ENCODE measurements at regions not wholly inside any gene's neighbourhood (a gene's known extent, or its start where the extent isn't known, plus 50 kb on each side); places are given as distances from the start of the nearest gene placed in this dataset.

DNA sequence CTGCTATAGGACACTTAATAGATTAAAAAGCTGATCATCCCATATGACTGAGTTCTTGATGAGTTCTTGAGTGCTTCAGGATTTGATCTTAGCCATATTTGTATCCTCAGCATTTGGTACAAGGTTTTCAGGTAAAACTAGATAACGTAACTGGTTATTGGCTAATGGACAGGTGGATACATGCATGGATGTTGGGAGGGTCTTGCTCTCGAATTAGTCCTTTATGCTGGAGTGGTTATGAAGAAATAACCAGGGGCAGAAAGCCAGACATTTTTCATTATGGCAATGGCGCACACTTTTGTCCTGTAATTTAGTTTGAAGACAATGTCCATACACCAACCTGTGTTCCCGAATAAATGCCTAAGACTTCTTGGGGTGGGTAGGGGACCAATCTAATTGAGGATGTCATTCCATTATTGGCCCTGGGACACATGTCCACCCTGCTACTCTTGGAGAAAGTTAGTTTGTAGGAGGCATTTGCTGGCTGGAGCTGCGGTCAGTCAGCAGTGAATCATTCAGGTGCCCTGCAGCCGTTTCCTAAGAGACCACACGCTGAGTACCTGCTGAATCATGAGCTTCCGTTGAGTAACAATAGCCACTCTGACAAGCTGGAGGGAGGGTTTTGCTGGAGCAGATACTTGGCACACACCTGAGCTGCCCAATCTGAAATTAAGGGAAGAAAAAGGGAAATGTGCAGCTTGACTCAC is 194.4 kb downstream of the FOXA2 start:
- H3K4me3 ChIP-seq (ENCODE audit: control insufficient read depth, low read depth, low read length) = no peak overlapping the region
- no peak for DNase-seq (ENCODE audit: low read depth)
- TF ChIP-seq, protein P1, sequence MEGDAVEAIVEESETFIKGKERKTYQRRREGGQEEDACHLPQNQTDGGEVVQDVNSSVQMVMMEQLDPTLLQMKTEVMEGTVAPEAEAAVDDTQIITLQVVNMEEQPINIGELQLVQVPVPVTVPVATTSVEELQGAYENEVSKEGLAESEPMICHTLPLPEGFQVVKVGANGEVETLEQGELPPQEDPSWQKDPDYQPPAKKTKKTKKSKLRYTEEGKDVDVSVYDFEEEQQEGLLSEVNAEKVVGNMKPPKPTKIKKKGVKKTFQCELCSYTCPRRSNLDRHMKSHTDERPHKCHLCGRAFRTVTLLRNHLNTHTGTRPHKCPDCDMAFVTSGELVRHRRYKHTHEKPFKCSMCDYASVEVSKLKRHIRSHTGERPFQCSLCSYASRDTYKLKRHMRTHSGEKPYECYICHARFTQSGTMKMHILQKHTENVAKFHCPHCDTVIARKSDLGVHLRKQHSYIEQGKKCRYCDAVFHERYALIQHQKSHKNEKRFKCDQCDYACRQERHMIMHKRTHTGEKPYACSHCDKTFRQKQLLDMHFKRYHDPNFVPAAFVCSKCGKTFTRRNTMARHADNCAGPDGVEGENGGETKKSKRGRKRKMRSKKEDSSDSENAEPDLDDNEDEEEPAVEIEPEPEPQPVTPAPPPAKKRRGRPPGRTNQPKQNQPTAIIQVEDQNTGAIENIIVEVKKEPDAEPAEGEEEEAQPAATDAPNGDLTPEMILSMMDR (IDR thresholded peaks at IDR 0.05; ENCODE audit: control insufficient read depth, insufficient read depth, low read depth, low read length, missing control alignments) = no peak

DNA sequence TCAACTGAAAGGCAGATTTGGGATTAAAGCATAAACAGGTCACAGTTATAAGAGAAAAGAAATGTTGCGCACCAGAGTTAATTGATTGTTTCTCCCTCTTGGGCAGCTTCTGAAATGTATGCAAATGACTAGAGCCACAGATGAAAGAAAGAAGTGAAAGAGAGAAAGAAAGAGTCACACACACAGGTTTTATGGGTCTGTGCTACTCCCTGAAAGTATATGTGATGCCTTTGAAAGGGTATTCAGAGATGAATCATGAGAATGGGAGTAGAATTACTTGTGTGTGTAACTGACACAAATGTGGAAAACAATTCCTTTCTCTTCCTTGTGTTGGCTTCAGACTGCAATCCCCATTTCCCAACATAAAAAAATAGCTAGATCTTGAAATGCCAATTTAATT is 196.9 kb downstream of the FOXA2 start:
- no peak for DNase-seq (ENCODE audit: low read depth)
- TF ChIP-seq, protein P1 (IDR thresholded peaks at IDR 0.05; ENCODE audit: control insufficient read depth, insufficient read depth, low read depth, low read length, missing control alignments) = no peak
- H3K4me3 ChIP-seq (ENCODE audit: control insufficient read depth, low read depth, low read length) = no peak overlapping the region

DNA sequence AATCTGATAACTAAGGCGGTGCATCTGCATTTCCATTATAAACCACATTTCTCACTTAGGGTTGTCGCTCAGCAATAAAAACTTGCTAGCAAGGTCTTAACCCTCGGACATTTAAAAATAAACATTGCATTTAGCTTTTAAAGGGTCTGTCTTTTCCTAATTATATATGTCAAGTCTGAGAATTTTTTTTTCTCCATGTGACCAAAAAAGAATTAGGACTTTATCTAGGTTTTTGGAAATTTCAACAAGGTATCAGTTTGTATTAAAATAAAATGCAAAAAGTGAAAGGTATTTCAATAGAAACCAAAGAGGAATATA is 198.1 kb downstream of the FOXA2 start:
- TF ChIP-seq, protein P1 (IDR thresholded peaks at IDR 0.05; ENCODE audit: control insufficient read depth, insufficient read depth, low read depth, low read length, missing control alignments) = no peak
- H3K4me3 ChIP-seq (ENCODE audit: control insufficient read depth, low read depth, low read length) = no peak overlapping the region
- no peak for DNase-seq (ENCODE audit: low read depth)

DNA sequence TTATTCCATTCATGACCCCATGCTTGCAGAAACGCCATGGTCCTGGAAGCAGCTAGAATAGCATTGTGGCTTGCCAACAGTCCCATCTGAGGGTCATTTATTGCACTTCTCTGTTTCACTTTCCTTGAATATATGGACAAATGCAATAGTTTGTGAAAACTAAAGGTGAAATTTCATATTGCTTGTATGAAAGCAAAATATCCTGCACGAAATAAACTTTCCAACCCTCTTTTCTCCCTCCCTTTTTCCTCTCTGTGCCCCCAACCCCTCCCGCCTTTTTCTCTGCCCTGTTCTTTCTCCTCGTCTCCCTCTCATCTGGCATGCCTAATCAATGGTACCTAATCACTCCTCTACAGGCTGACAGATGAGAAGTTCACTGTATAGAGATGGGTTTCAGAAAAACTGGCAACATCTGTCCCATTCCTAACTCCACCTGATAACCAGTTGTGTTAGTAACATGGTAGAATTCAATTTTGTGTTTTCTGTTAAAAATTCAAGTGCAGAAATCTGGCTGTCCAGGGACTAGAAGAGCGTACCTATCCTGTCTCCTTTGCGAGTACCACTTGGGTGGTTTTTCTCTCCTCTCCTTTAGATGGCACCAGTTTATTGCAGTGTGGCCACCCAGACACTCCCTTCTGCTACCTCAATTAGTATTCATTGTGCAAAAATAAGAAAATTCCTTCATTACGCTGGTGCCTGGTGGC is 198.6 kb downstream of the FOXA2 start:
- no peak for DNase-seq (ENCODE audit: low read depth)
- TF ChIP-seq, protein P1 (IDR thresholded peaks at IDR 0.05; ENCODE audit: control insufficient read depth, insufficient read depth, low read depth, low read length, missing control alignments) = no peak
- H3K4me3 ChIP-seq (ENCODE audit: control insufficient read depth, low read depth, low read length) = no peak overlapping the region

DNA sequence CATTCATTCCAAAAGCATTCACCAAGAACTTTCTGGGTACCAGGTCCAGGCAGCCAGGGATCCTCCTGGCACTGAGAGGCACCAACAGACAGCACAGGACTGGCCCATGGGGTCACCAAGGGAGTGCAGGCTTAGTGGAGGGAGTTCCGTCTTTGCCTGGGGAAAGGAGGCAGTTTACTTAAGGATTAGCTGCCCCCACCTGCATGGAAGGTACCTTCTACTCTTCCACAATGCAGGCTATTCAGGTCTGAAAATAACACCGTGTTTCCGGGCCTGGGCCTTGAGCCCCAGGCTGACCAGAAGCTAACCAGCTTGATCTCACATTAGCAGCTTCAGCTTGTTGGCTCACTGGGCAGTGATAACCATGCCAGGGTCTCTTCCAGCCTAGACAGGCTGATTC is 199.4 kb downstream of the FOXA2 start:
- DNase-seq (ENCODE audit: low read depth) = no peak
- no peak overlapping the region for H3K4me3 ChIP-seq (ENCODE audit: control insufficient read depth, low read depth, low read length)
- TF ChIP-seq, protein P1 (IDR thresholded peaks at IDR 0.05; ENCODE audit: control insufficient read depth, insufficient read depth, low read depth, low read length, missing control alignments) = no peak

DNA sequence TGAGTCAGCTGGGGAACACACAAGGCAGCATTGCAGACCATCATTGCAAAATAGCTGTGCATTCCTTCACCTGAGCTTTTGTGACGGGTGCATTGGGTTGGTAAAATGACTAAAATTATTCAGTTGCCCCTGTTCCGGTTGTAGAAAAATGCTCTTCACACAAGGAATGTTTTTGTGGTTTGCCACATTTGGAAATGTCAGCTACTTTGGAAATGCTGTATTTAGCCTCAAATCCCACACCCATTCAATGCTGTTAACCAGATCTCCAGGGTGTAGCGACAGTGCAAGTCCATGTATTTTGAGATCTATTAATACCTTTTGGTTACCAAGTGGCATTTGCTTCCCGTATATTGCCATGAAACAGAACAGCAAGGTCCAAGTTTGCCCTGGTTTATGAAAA is 201.2 kb downstream of the FOXA2 start:
- no peak for DNase-seq (ENCODE audit: low read depth)
- H3K4me3 ChIP-seq (ENCODE audit: control insufficient read depth, low read depth, low read length) = no peak overlapping the region
- TF ChIP-seq, protein P1 (IDR thresholded peaks at IDR 0.05; ENCODE audit: control insufficient read depth, insufficient read depth, low read depth, low read length, missing control alignments) = no peak
